Left renal pelvis (tissue), 4 donors: ENCODE measurements at regions not wholly inside any gene's neighbourhood (a gene's known extent, or its start where the extent isn't known, plus 50 kb on each side); places are given as distances from the start of the nearest gene placed in this dataset.

Experiments
- DNase-seq, 4 donors: peaks; one replicate each; pipeline ENCODE4 v3.0.0-alpha.2; 2013; ENCODE audit warnings: low read depth in 4 of 4, low spot score in 3 of 4

GRCh38 chr14:26395726-26396125, 202.1 kb downstream of the NOVA1 start:
- DNase-seq = no peak

- peak in 1 of 4 donors; percentile 8 for DNase-seq
Measured at GRCh38 chr14:26394150-26394810, 203.6 kb downstream of the NOVA1 start.

GRCh38 chr14:26392498-26392897, 205.3 kb downstream of the NOVA1 start:
- DNase-seq = no peak

- DNase-seq = no peak
Measured at GRCh38 chr14:26389646-26390508, 208.0 kb downstream of the NOVA1 start.

- no peak for DNase-seq
Measured at GRCh38 chr14:26385310-26385709, 212.5 kb downstream of the NOVA1 start.

- no peak for DNase-seq
Measured at GRCh38 chr14:26382901-26383685, 214.7 kb downstream of the NOVA1 start.

- DNase-seq = no peak
Measured at GRCh38 chr14:26381405-26381804, 216.4 kb downstream of the NOVA1 start.

- no peak for DNase-seq
Measured at GRCh38 chr14:26380637-26381036, 217.2 kb downstream of the NOVA1 start.

- no peak for DNase-seq
Measured at GRCh38 chr14:26379951-26380350, 217.9 kb downstream of the NOVA1 start.

- DNase-seq = no peak
Measured at GRCh38 chr14:26377150-26377549, 220.7 kb downstream of the NOVA1 start.

- peak; percentile 44 to 57 (median 51) for DNase-seq
Measured at GRCh38 chr14:26370115-26370514, 227.7 kb downstream of the NOVA1 start.

- no peak for DNase-seq
Measured at GRCh38 chr14:26363689-26364088, 234.1 kb downstream of the NOVA1 start.

GRCh38 chr14:26344596-26344995, 253.2 kb downstream of the NOVA1 start:
- no peak for DNase-seq

- DNase-seq = no peak
Measured at GRCh38 chr14:26339381-26339780, 258.5 kb downstream of the NOVA1 start.

GRCh38 chr14:26338231-26338630, 259.6 kb downstream of the NOVA1 start:
- DNase-seq = no peak

GRCh38 chr14:26334288-26334687, 263.5 kb downstream of the NOVA1 start:
- no peak for DNase-seq

GRCh38 chr14:26332966-26333365, 264.9 kb downstream of the NOVA1 start:
- no peak for DNase-seq

GRCh38 chr14:26330982-26331381, 266.9 kb downstream of the NOVA1 start:
- DNase-seq = no peak

- DNase-seq = no peak
Measured at GRCh38 chr14:26328791-26329190, 269.0 kb downstream of the NOVA1 start.

GRCh38 chr14:26323869-26324268, 274.0 kb downstream of the NOVA1 start:
- DNase-seq = no peak

- no peak for DNase-seq
Measured at GRCh38 chr14:26320886-26321285, 276.9 kb downstream of the NOVA1 start.
